ENCODE measurements at regions not wholly inside any gene's neighbourhood (a gene's known extent, or its start where the extent isn't known, plus 50 kb on each side); places are given as distances from the start of the nearest gene placed in this dataset.

GRCh38 chr16:80418517-80419355 is 122.1 kb upstream of the DYNLRB2 start:
- DNase-seq (ENCODE audit: low read depth, low spot score), result no peak

GRCh38 chr16:80417706-80418271 is 123.0 kb upstream of the DYNLRB2 start:
- no peak for DNase-seq (ENCODE audit: low read depth, low spot score)

- DNase-seq (ENCODE audit: low read depth, low spot score), result no peak
Measured at GRCh38 chr16:80408014-80408413, 132.8 kb upstream of the DYNLRB2 start.

- no peak for DNase-seq (ENCODE audit: low read depth, low spot score)
Measured at GRCh38 chr16:80407265-80407987, 133.4 kb upstream of the DYNLRB2 start.

GRCh38 chr16:80404847-80405246 is 135.9 kb upstream of the DYNLRB2 start:
- no peak for DNase-seq (ENCODE audit: low read depth, low spot score)

GRCh38 chr16:80403894-80404293 is 136.9 kb upstream of the DYNLRB2 start:
- DNase-seq (ENCODE audit: low read depth, low spot score), result no peak

- DNase-seq (ENCODE audit: low read depth, low spot score), result no peak
Measured at GRCh38 chr16:80390871-80391489, 149.8 kb upstream of the DYNLRB2 start.

GRCh38 chr16:80390046-80390445 is 150.7 kb upstream of the DYNLRB2 start:
- no peak for DNase-seq (ENCODE audit: low read depth, low spot score)

- no peak for DNase-seq (ENCODE audit: low read depth, low spot score)
Measured at GRCh38 chr16:80389338-80389737, 151.5 kb upstream of the DYNLRB2 start.

GRCh38 chr16:80387318-80387921 is 153.4 kb upstream of the DYNLRB2 start:
- DNase-seq (ENCODE audit: low read depth, low spot score), result no peak

- DNase-seq (ENCODE audit: low read depth, low spot score), result no peak
Measured at GRCh38 chr16:80384862-80385261, 155.9 kb upstream of the DYNLRB2 start.

GRCh38 chr16:80380514-80380913 is 160.3 kb upstream of the DYNLRB2 start:
- DNase-seq (ENCODE audit: low read depth, low spot score), result no peak

GRCh38 chr16:80377096-80377956 is 163.5 kb upstream of the DYNLRB2 start:
- DNase-seq (ENCODE audit: low read depth, low spot score), result no peak

GRCh38 chr16:80375973-80376372 is 164.8 kb upstream of the DYNLRB2 start:
- no peak for DNase-seq (ENCODE audit: low read depth, low spot score)

- DNase-seq (ENCODE audit: low read depth, low spot score), result no peak
Measured at GRCh38 chr16:80375513-80375912, 165.3 kb upstream of the DYNLRB2 start.

GRCh38 chr16:80372341-80372740 is 168.5 kb upstream of the DYNLRB2 start:
- no peak for DNase-seq (ENCODE audit: low read depth, low spot score)

GRCh38 chr16:80369138-80369958 is 171.4 kb upstream of the DYNLRB2 start:
- DNase-seq (ENCODE audit: low read depth, low spot score), result peak; percentile 34

- no peak for DNase-seq (ENCODE audit: low read depth, low spot score)
Measured at GRCh38 chr16:80367037-80367658, 173.6 kb upstream of the DYNLRB2 start.

- no peak for DNase-seq (ENCODE audit: low read depth, low spot score)
Measured at GRCh38 chr16:80366023-80366422, 174.8 kb upstream of the DYNLRB2 start.

Measured in brain pericyte (primary cell).